ENCODE measurements at regions not wholly inside any gene's neighbourhood (a gene's known extent, or its start where the extent isn't known, plus 50 kb on each side); places are given as distances from the start of the nearest gene placed in this dataset.

- Histone ChIP-seq H3K27me3 (ENCODE audit: control insufficient read depth, insufficient read depth, low read length) (no peaks in the 10 kb centered on the region), H3K9me1 (ENCODE audit: insufficient read depth, low read length) (0 out of 2 replicates have a peak, but pooled peaks cover 3% of the 10 kb centered on the region), H4K8ac (ENCODE audit: low read depth in 2 of 2, low read length in 2 of 2) (no peak overlapping the region), H4K5ac (ENCODE audit: low read depth, low read length) (no peak overlapping the region), H2AK5ac (ENCODE audit: low read depth, low read length) (no peak overlapping the region), H2BK120ac (ENCODE audit: low read depth, low read length) (no peak overlapping the region), H3K79me1 (ENCODE audit: low read depth in 1 of 2, low read length in 2 of 2) (peaks cover 5 to 20% of the 10 kb centered on the region in 2 experiments; a peak in 3 of 4 replicates), H2BK5ac (ENCODE audit: low read depth, low read length, poor library complexity, severe bottlenecking) (no peak overlapping the region), H3K18ac (ENCODE audit: low read depth, low read length) (no peak overlapping the region), H3K56ac (ENCODE audit: extremely low read depth, insufficient read depth, low read length) (no peak overlapping the region), H3K4me2 (ENCODE audit: low read depth, low read length) (no peak overlapping the region), H3K14ac (replicated peaks; ENCODE audit: low read depth, low read length) (no peak overlapping the region), H4K20me1 (ENCODE audit: insufficient read depth, low read length) (no peaks in the 10 kb centered on the region; the same call in 1 of the 2 replicates), H3K36me3 (ENCODE audit: control insufficient read depth, insufficient read depth, low read length) (0 out of 2 replicates have a peak, but pooled peaks cover 1% of the 10 kb centered on the region), H3K27ac (ENCODE audit: insufficient read depth, low read length) (no peak overlapping the region), H3K4me3 (ENCODE audit: insufficient read depth, low read depth, low read length) (no peak overlapping the region), H3K23ac (ENCODE audit: low read depth, low read length) (no peak overlapping the region; the same call in 1 of the 2 replicates), H2BK20ac (ENCODE audit: low read depth, low read length) (no peak overlapping the region), H4K91ac (ENCODE audit: insufficient read depth, low read depth, low read length) (no peak overlapping the region), H2BK15ac (ENCODE audit: low read depth, low read length) (no peak overlapping the region), H2AFZ (replicated peaks; ENCODE audit: low read length, poor library complexity) (no peak overlapping the region), H3K4ac (ENCODE audit: low read depth, low read length) (no peak overlapping the region), H3K9ac (ENCODE audit: low read depth, low read length) (no peak overlapping the region), H3K9me3 (ENCODE audit: control insufficient read depth, insufficient read depth, low read length) (no peaks in the 10 kb centered on the region), H2AK9ac (replicated peaks; ENCODE audit: low read depth, low read length, poor library complexity) (no peak overlapping the region), H3K4me1 (ENCODE audit: control insufficient read depth, insufficient read depth, low read length) (no peaks in the 10 kb centered on the region)
- intact Hi-C loops (cut with micrococcal nuclease) = no loop called here
- TF ChIP-seq MXI1 (IDR thresholded peaks at IDR 0.05; ENCODE audit: borderline replicate concordance, low read depth, low read length) (no peak), RFX5 (IDR thresholded peaks at IDR 0.05; ENCODE audit: low read depth, low read length) (no peak), FOS (IDR thresholded peaks at IDR 0.05; ENCODE audit: low read depth, low read length) (no peak), RCOR1 (IDR thresholded peaks at IDR 0.05; ENCODE audit: insufficient replicate concordance, low read length) (no peak), SMC3 (IDR thresholded peaks at IDR 0.05; ENCODE audit: low read depth, low read length) (no peak), CTCF (conservative IDR thresholded peaks at IDR 0.05; ENCODE audit: low read depth, low read length) (no peak), ELK1 (IDR thresholded peaks at IDR 0.05; ENCODE audit: borderline replicate concordance, low read depth, low read length) (no peak), BHLHE40 (IDR thresholded peaks at IDR 0.05; ENCODE audit: low read depth, low read length) (no peak)
- in situ Hi-C loops (cut with MboI; ENCODE audit: low sequenced_read_pairs) = no loop called here
- DNase-seq = no peak
- no CpG with 5 or more reads among the region's 5 CpGs for WGBS, 2 experiments (ENCODE audit: extremely low coverage in 2 of 2, insufficient read length in 1 of 2)
- ChIA-PET POLR2A (ENCODE audit: unreplicated experiment) (no interaction called here), CTCF (no interaction called here)
- dilution Hi-C loops (cut with HindIII; ENCODE audit: low sequenced_read_pairs, unreplicated experiment) = no loop called here
- ATAC-seq (ENCODE audit: low read depth) = no peak
- BruUV-seq (replicated peaks) = no TSS peak
Observed at GRCh38 chr13:73792796-73793195, 341.4 kb downstream of the KLF12 start.
